Panc1 (cell line): ENCODE measurements at regions not wholly inside any gene's neighbourhood (a gene's known extent, or its start where the extent isn't known, plus 50 kb on each side); places are given as distances from the start of the nearest gene placed in this dataset.

ENCODE experiments used
- CTCF ChIP-seq: fragments of 450-650 bp; IDR thresholded peaks from 2 replicates; pipeline ENCODE4 v1.5.1; 2017; ENCODE audit warnings: mild to moderate bottlenecking
- POLR2AphosphoS5 ChIP-seq: IDR thresholded peaks from 2 replicates; pipeline ENCODE4 v1.6.1; 2012; ENCODE audit warnings: mild to moderate bottlenecking, low read depth, low read length, moderate library complexity
- REST ChIP-seq, 2 experiments: IDR thresholded peaks; 2 replicates each; pipeline ENCODE4 v1.6.1; 2011 to 2012; ENCODE audit warnings: low read depth in 2 of 2, control low read depth in 1 of 2, low read length in 1 of 2, mild to moderate bottlenecking in 1 of 2, moderate library complexity in 1 of 2; ENCODE audit not compliant: insufficient read depth in 1 of 2

GRCh38 chr2:2782007-2782406 is 450.9 kb upstream of the MYT1L start:
- TF ChIP-seq POLR2AphosphoS5, result no peak
- TF ChIP-seq CTCF, result no peak
- no peak for TF ChIP-seq REST (IDR thresholded peaks at IDR 0.05; ENCODE audit: insufficient read depth in 1 of 2, low read depth in 2 of 2, low read length in 1 of 2)
